Esophagus squamous epithelium (tissue), 4 donors: ENCODE measurements at regions not wholly inside any gene's neighbourhood (a gene's known extent, or its start where the extent isn't known, plus 50 kb on each side); places are given as distances from the start of the nearest gene placed in this dataset.

Source experiments
- CTCF ChIP-seq, 6 experiments: fragments of 450-650 bp in 4 of 6; fragments of 200-600 bp in 2 of 6; sonication (generic) in 2 of 6; IDR thresholded peaks; one replicate each; pipeline ENCODE4 v1.5.1; 2016 to 2019; ENCODE audit warnings: antibody characterized with exemption in 6 of 6, mild to moderate bottlenecking in 4 of 6, moderate library complexity in 4 of 6
- POLR2A ChIP-seq, 4 donors: fragments of 450-650 bp; IDR thresholded peaks; one replicate each; pipeline ENCODE4 v1.6.1; 2017; ENCODE audit warnings: antibody characterized with exemption in 4 of 4, mild to moderate bottlenecking in 4 of 4, moderate library complexity in 3 of 4

GRCh38 chr10:71911296-71911953, 52.8 kb upstream of the CHST3 start:
- no peak for TF ChIP-seq CTCF (IDR thresholded peaks at IDR 0.05)
- TF ChIP-seq POLR2A (IDR thresholded peaks at IDR 0.05): no peak
